Liver (tissue), 8 donors: ENCODE measurements at regions not wholly inside any gene's neighbourhood (a gene's known extent, or its start where the extent isn't known, plus 50 kb on each side); places are given as distances from the start of the nearest gene placed in this dataset.

Experiments used
- DNase-seq: peaks from one replicate; pipeline ENCODE4 v3.0.0-alpha.2; 2017; ENCODE audit warnings: low spot score
- H3K27ac ChIP-seq, 2 donors: one replicate each; pipeline ENCODE4 v1.7.0; 2013; ENCODE audit warnings: inconsistent platforms in 2 of 2, low read length in 2 of 2, control low read depth in 1 of 2, low read depth in 1 of 2, mild to moderate bottlenecking in 1 of 2
- H3K27me3 ChIP-seq, 4 donors: one replicate each; pipeline versions ENCODE4 v1.6.1 to v1.7.0; 2013; ENCODE audit warnings: low read length in 3 of 4, inconsistent platforms in 1 of 4, mild to moderate bottlenecking in 1 of 4, moderate library complexity in 1 of 4; ENCODE audit not compliant: control insufficient read depth in 4 of 4, insufficient read depth in 4 of 4
- H3K36me3 ChIP-seq, 4 donors: one replicate each; pipeline versions ENCODE4 v1.6.1 to v1.7.0; 2013; ENCODE audit warnings: low read length in 3 of 4, mild to moderate bottlenecking in 3 of 4, low read depth in 1 of 4, moderate library complexity in 1 of 4; ENCODE audit not compliant: control insufficient read depth in 4 of 4, insufficient read depth in 3 of 4
- H3K4me1 ChIP-seq, 4 donors: one replicate each; pipeline versions ENCODE4 v1.6.1 to v1.7.0; 2013; ENCODE audit warnings: low read length in 3 of 4, mild to moderate bottlenecking in 3 of 4, moderate library complexity in 1 of 4; ENCODE audit not compliant: control insufficient read depth in 4 of 4, insufficient read depth in 4 of 4
- H3K4me3 ChIP-seq, 3 donors: one replicate each; pipeline versions ENCODE4 v1.6.1 to v1.7.0; 2013; ENCODE audit warnings: low read length in 3 of 3, control low read depth in 1 of 3, low read depth in 1 of 3, mild to moderate bottlenecking in 1 of 3
- H3K9ac ChIP-seq, 2 donors: one replicate each; pipeline ENCODE4 v1.7.0; 2013; ENCODE audit warnings: low read length in 2 of 2, mild to moderate bottlenecking in 2 of 2, moderate library complexity in 2 of 2, control low read depth in 1 of 2, low read depth in 1 of 2
- H3K9me3 ChIP-seq, 4 donors: one replicate each; pipeline versions ENCODE4 v1.6.1 to v1.7.0; 2013; ENCODE audit warnings: low read length in 3 of 4; ENCODE audit not compliant: control insufficient read depth in 4 of 4
- ATF3 ChIP-seq: IDR thresholded peaks from 2 replicates; pipeline ENCODE4 v1.6.1; 2016; ENCODE audit warnings: antibody characterized with exemption
- CTCF ChIP-seq: fragments of 150-350 bp; IDR thresholded peaks from 2 replicates; pipeline ENCODE4 v1.5.1; 2017; ENCODE audit warnings: improper control_type of control experiment, low read depth, low read length; ENCODE audit not compliant: missing input control
- FOXA2 ChIP-seq: IDR thresholded peaks from 2 replicates; pipeline ENCODE4 v1.6.1; 2016; ENCODE audit warnings: antibody characterized with exemption
- HNF4A ChIP-seq, 2 donors: conservative IDR thresholded peaks; 2 replicates each; pipeline ENCODE4 v1.6.1; 2016; ENCODE audit warnings: antibody characterized with exemption in 2 of 2, mild to moderate bottlenecking in 2 of 2
- HNF4G ChIP-seq: IDR thresholded peaks from 2 replicates; pipeline ENCODE4 v1.6.1; 2016; ENCODE audit warnings: antibody characterized with exemption
- JUND ChIP-seq, 2 donors: IDR thresholded peaks; 2 replicates each; pipeline ENCODE4 v1.6.1; 2016; ENCODE audit warnings: antibody characterized with exemption in 2 of 2
- REST ChIP-seq: IDR thresholded peaks from 2 replicates; pipeline ENCODE4 v1.6.1; 2016; ENCODE audit warnings: antibody characterized with exemption, mild to moderate bottlenecking
- SP1 ChIP-seq: IDR thresholded peaks from 2 replicates; pipeline ENCODE4 v1.6.1; 2018; ENCODE audit warnings: antibody characterized with exemption, mild to moderate bottlenecking
- YY1 ChIP-seq: IDR thresholded peaks from 2 replicates; pipeline ENCODE4 v1.6.1; 2016; ENCODE audit warnings: antibody characterized with exemption, mild to moderate bottlenecking
- WGBS: extraction: QIAGEN DNeasy Blood & Tissue Kit; methylation state at CpG from one replicate; pipeline ENCODE4 v1.1.7; 2013; 5-methylcytosine and 5-hydroxymethylcytosine counted together
- donor health status: healthy.
- donor health status: healthy.
- donor health status: healthy.
- donor health status: healthy.
- donor health status: healthy.

GRCh38 chr2:23100406-23100805, 284.6 kb upstream of the KLHL29 start:
- Histone ChIP-seq H3K9ac (no peak overlapping the region), H3K4me1 (no peaks in the 10 kb centered on the region), H3K9me3 (no peaks in the 10 kb centered on the region), H3K4me3 (no peak overlapping the region), H3K27ac (no peak overlapping the region), H3K27me3 (no peaks in the 10 kb centered on the region), H3K36me3 (no peaks in the 10 kb centered on the region)
- WGBS, result 60% methylated on average over 2 of the region's 2 CpGs
- no peak for DNase-seq
- TF ChIP-seq HNF4G (no peak), REST (no peak), FOXA2 (no peak), ATF3 (no peak), JUND (IDR thresholded peaks at IDR 0.05) (no peak), YY1 (no peak), CTCF (no peak)

GRCh38 chr2:23106242-23106785, 278.7 kb upstream of the KLHL29 start:
- H3K9me3 ChIP-seq, result no peaks in the 10 kb centered on the region
- H3K9ac ChIP-seq, result no peak overlapping the region
- 76% methylated on average over 4 of the region's 4 CpGs for WGBS
- DNase-seq, result no peak
- H3K4me3 ChIP-seq, result no peak overlapping the region
- no peaks in the 10 kb centered on the region for H3K27me3 ChIP-seq
- no peaks in the 10 kb centered on the region for H3K36me3 ChIP-seq
- TF ChIP-seq ATF3, result no peak
- no peak for TF ChIP-seq SP1
- no peak for TF ChIP-seq CTCF
- no peak for TF ChIP-seq REST
- no peak for TF ChIP-seq HNF4A (conservative IDR thresholded peaks at IDR 0.05)
- H3K27ac ChIP-seq, result no peak overlapping the region
- H3K4me1 ChIP-seq, result peaks cover 0 to 1% (median under 1%) of the 10 kb centered on the region in 4 donors
